Neural cell (in vitro differentiated cells): ENCODE measurements at regions not wholly inside any gene's neighbourhood (a gene's known extent, or its start where the extent isn't known, plus 50 kb on each side); places are given as distances from the start of the nearest gene placed in this dataset.

ENCODE experiments used
- H2AFZ ChIP-seq: fragments of 200-600, 300-800 bp; sonication (generic), shearing (Covaris generic); 2 replicates; pipeline ENCODE4 v1.6.0; 2014; ENCODE audit warnings: low read depth, mild to moderate bottlenecking, antibody characterized with exemption, low read length, moderate library complexity
- H3F3A ChIP-seq: fragments of 200-600 bp; shearing (Covaris generic); 2 replicates; pipeline ENCODE4 v1.6.1; 2016; ENCODE audit warnings: mild to moderate bottlenecking, moderate library complexity, mixed read lengths, antibody characterized with exemption, low read length; ENCODE audit not compliant: insufficient read depth, poor library complexity, severe bottlenecking
- H3K27ac ChIP-seq: fragments of 200-600, 300-800 bp; sonication (generic), shearing (Covaris generic); 2 replicates; pipeline ENCODE4 v1.5.1; 2014; ENCODE audit warnings: mild to moderate bottlenecking, low read length, moderate library complexity
- H3K27me3 ChIP-seq: fragments of 300-800, 200-600 bp; sonication (generic), shearing (Covaris generic); 2 replicates; pipeline ENCODE4 v1.6.0; 2014; ENCODE audit warnings: mild to moderate bottlenecking, low read depth, low read length, moderate library complexity; ENCODE audit not compliant: insufficient read depth
- H3K36me3 ChIP-seq: fragments of 300-800, 200-600 bp; sonication (generic), shearing (Covaris generic); 2 replicates; pipeline ENCODE4 v1.5.1; 2014; ENCODE audit warnings: mild to moderate bottlenecking, antibody characterized with exemption, low read length, moderate library complexity; ENCODE audit not compliant: insufficient read depth
- H3K4me2 ChIP-seq: fragments of 300-800, 200-600 bp; sonication (generic), shearing (Covaris generic); 2 replicates; pipeline ENCODE4 v1.6.0; 2014; ENCODE audit warnings: mild to moderate bottlenecking, low read length
- H3K4me3 ChIP-seq: fragments of 300-800, 200-600 bp; sonication (generic), shearing (Covaris generic); 2 replicates; pipeline ENCODE4 v1.5.1; 2014; ENCODE audit warnings: mild to moderate bottlenecking, low read length, moderate library complexity
- H3K79me2 ChIP-seq: fragments of 200-600 bp; shearing (Covaris generic); replicated peaks from 2 replicates; pipeline ENCODE4 v1.6.0; 2014; ENCODE audit warnings: mild to moderate bottlenecking, low read length, moderate library complexity; ENCODE audit not compliant: insufficient read depth
- H3K9ac ChIP-seq: fragments of 300-800, 200-600 bp; sonication (generic), shearing (Covaris generic); 2 replicates; pipeline ENCODE4 v1.6.1; 2016; ENCODE audit warnings: mild to moderate bottlenecking, low read length, mixed read lengths
- H3K9me2 ChIP-seq: fragments of 200-600 bp; shearing (Covaris generic); 2 replicates; pipeline ENCODE4 v1.6.1; 2016; ENCODE audit warnings: mild to moderate bottlenecking, low read length, mixed read lengths; ENCODE audit not compliant: insufficient read depth
- H3K9me3 ChIP-seq: fragments of 200-600, 300-800 bp; sonication (generic), shearing (Covaris generic); 2 replicates; pipeline ENCODE4 v1.6.1; 2016; ENCODE audit warnings: mild to moderate bottlenecking, mixed run types, low read length, moderate library complexity, mixed read lengths
- H4K20me1 ChIP-seq: fragments of 200-600 bp; shearing (Covaris generic); 2 replicates; pipeline ENCODE4 v1.6.1; 2016; ENCODE audit warnings: mild to moderate bottlenecking, mixed run types; ENCODE audit not compliant: insufficient read depth
- CTCF ChIP-seq: fragments of 450-650 bp; IDR thresholded peaks from 2 replicates; pipeline ENCODE4 v1.5.1; 2014; ENCODE audit warnings: antibody characterized with exemption, mild to moderate bottlenecking, moderate library complexity; ENCODE audit not compliant: poor library complexity, severe bottlenecking
- EP300 ChIP-seq: fragments of 450-650 bp; conservative IDR thresholded peaks from 2 replicates; pipeline ENCODE4 v1.6.1; 2014; ENCODE audit warnings: antibody characterized with exemption, mild to moderate bottlenecking, moderate library complexity; ENCODE audit not compliant: poor library complexity, severe bottlenecking
- EZH2 ChIP-seq: fragments of 200-600, 300-800 bp; shearing (Covaris generic), sonication (generic); IDR thresholded peaks from 2 replicates; pipeline ENCODE4 v1.6.1; 2014; ENCODE audit warnings: antibody characterized with exemption, low read length, borderline replicate concordance, mild to moderate bottlenecking; ENCODE audit not compliant: insufficient read depth, poor library complexity, severe bottlenecking
- MXI1 ChIP-seq: fragments of 450-650 bp; conservative IDR thresholded peaks from 2 replicates; pipeline ENCODE4 v1.6.1; 2014; ENCODE audit warnings: antibody characterized with exemption, mild to moderate bottlenecking; ENCODE audit not compliant: poor library complexity, severe bottlenecking
- POLR2AphosphoS5 ChIP-seq: IDR thresholded peaks from 2 replicates; pipeline ENCODE4 v1.6.1; 2012
- RAD21 ChIP-seq: fragments of 450-650 bp; conservative IDR thresholded peaks from 2 replicates; pipeline ENCODE4 v1.6.1; 2014; ENCODE audit warnings: antibody characterized with exemption, mild to moderate bottlenecking, moderate library complexity
- REST ChIP-seq: IDR thresholded peaks from 2 replicates; pipeline ENCODE4 v1.6.1; 2012; ENCODE audit warnings: borderline replicate concordance
- SMC3 ChIP-seq: fragments of 450-650 bp; conservative IDR thresholded peaks from 2 replicates; pipeline ENCODE4 v1.6.1; 2014; ENCODE audit warnings: antibody characterized with exemption, mild to moderate bottlenecking, moderate library complexity; ENCODE audit not compliant: poor library complexity
- TAF1 ChIP-seq: IDR thresholded peaks from 2 replicates; pipeline ENCODE4 v1.6.1; 2012; ENCODE audit warnings: low read depth

DNA sequence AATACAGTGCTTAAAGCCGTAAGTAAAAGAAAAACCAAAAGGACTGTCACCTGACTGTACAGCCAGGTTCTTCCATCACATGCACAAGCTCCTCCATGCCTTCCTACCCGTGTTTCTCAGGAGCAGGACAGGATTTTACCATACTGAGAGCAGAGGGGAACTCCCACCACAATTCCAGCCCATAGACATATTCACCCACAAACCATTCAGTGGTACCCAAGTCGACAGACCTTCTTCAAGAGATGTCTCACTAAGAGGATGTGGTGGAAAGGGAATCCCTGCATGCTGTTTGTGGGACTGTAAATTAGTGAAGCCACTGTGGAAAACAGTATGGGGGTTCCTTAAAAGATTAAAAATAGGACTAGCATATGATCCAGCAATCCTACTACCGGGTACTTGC is 66.9 kb upstream of the DOCK9 start:
- Histone ChIP-seq H3K9me3 (no peaks in the 10 kb centered on the region), H3K4me2 (no peak overlapping the region), H2AFZ (no peak overlapping the region), H3K4me3 (no peak overlapping the region), H3K9me2 (no peaks in the 10 kb centered on the region), H3K27me3 (no peaks in the 10 kb centered on the region), H3K36me3 (no peaks in the 10 kb centered on the region), H3K27ac (no peak overlapping the region), H3K9ac (no peak overlapping the region), H3F3A (no peaks in the 10 kb centered on the region), H3K79me2 (no peaks in the 10 kb centered on the region), H4K20me1 (no peaks in the 10 kb centered on the region)
- no peak for TF ChIP-seq CTCF
- no peak for TF ChIP-seq EZH2
- TF ChIP-seq SMC3: no peak
- no peak for TF ChIP-seq MXI1
- TF ChIP-seq RAD21: no peak
- TF ChIP-seq TAF1: no peak
- TF ChIP-seq POLR2AphosphoS5: no peak
- TF ChIP-seq EP300: no peak
- TF ChIP-seq REST: no peak

GRCh38 chr13:99045396-99045795 is 67.5 kb upstream of the DOCK9 start:
- Histone ChIP-seq H2AFZ (no peak overlapping the region), H3K4me2 (no peak overlapping the region), H4K20me1 (no peaks in the 10 kb centered on the region), H3K79me2 (no peaks in the 10 kb centered on the region), H3K4me3 (no peak overlapping the region), H3F3A (no peaks in the 10 kb centered on the region), H3K9me2 (no peaks in the 10 kb centered on the region), H3K27ac (no peak overlapping the region), H3K27me3 (no peaks in the 10 kb centered on the region), H3K36me3 (no peaks in the 10 kb centered on the region), H3K9ac (no peak overlapping the region), H3K9me3 (no peaks in the 10 kb centered on the region)
- no peak for TF ChIP-seq CTCF
